NCI-H1092 treated with DMSO at 0.1 percent for 48 hours (cell line): ENCODE measurements at regions not wholly inside any gene's neighbourhood (a gene's known extent, or its start where the extent isn't known, plus 50 kb on each side); places are given as distances from the start of the nearest gene placed in this dataset.

Source experiments
- DNase-seq: peaks from one replicate; lab custom pipeline; 2025; lab: John Stamatoyannopoulos, UW

- no peak for DNase-seq
Observed at GRCh38 chr2:152875701-152876695, 157.6 kb downstream of the ARL6IP6 start.

GRCh38 chr2:152874955-152875354, 156.5 kb downstream of the ARL6IP6 start:
- no peak for DNase-seq

- DNase-seq: no peak
Observed at GRCh38 chr2:152870239-152870638, 151.8 kb downstream of the ARL6IP6 start.

- DNase-seq: no peak
Observed at GRCh38 chr2:152867397-152867796, 149.0 kb downstream of the ARL6IP6 start.

GRCh38 chr2:152864601-152865149, 146.3 kb downstream of the ARL6IP6 start:
- DNase-seq: no peak

- DNase-seq: no peak
Observed at GRCh38 chr2:152863826-152864225, 145.4 kb downstream of the ARL6IP6 start.

GRCh38 chr2:152861349-152861942, 143.0 kb downstream of the ARL6IP6 start:
- no peak for DNase-seq

- no peak for DNase-seq
Observed at GRCh38 chr2:152858594-152859265, 140.3 kb downstream of the ARL6IP6 start.

- DNase-seq: no peak
Observed at GRCh38 chr2:152846697-152847470, 128.5 kb downstream of the ARL6IP6 start.

- DNase-seq: no peak
Observed at GRCh38 chr2:152835674-152836073, 117.3 kb downstream of the ARL6IP6 start.

- no peak for DNase-seq
Observed at GRCh38 chr2:152827944-152828343, 109.5 kb downstream of the ARL6IP6 start.

GRCh38 chr2:152826581-152827279, 108.3 kb downstream of the ARL6IP6 start:
- no peak for DNase-seq

- no peak for DNase-seq
Observed at GRCh38 chr2:152825834-152826233, 107.4 kb downstream of the ARL6IP6 start.

- no peak for DNase-seq
Observed at GRCh38 chr2:152823905-152824304, 105.5 kb downstream of the ARL6IP6 start.

- no peak for DNase-seq
Observed at GRCh38 chr2:152822676-152823075, 104.3 kb downstream of the ARL6IP6 start.

- no peak for DNase-seq
Observed at GRCh38 chr2:152820048-152820447, 101.6 kb downstream of the ARL6IP6 start.

- DNase-seq: no peak
Observed at GRCh38 chr2:152815634-152816257, 97.3 kb downstream of the ARL6IP6 start.

GRCh38 chr2:152814475-152815030, 96.1 kb downstream of the ARL6IP6 start:
- no peak for DNase-seq

GRCh38 chr2:152813351-152813750, 94.9 kb downstream of the ARL6IP6 start:
- DNase-seq: no peak
